Dedifferentiated amniotic fluid mesenchymal stem cell (primary cell): ENCODE measurements at regions not wholly inside any gene's neighbourhood (a gene's known extent, or its start where the extent isn't known, plus 50 kb on each side); places are given as distances from the start of the nearest gene placed in this dataset.

Experiments
- DNase-seq: peaks from one replicate; pipeline ENCODE4 v3.0.0-alpha.2; 2016; ENCODE audit errors: extremely low spot score

GRCh38 chr4:10335050-10335449 is 122.2 kb downstream of the ZNF518B start:
- no peak for DNase-seq

GRCh38 chr4:10334506-10335028 is 122.7 kb downstream of the ZNF518B start:
- DNase-seq: no peak

GRCh38 chr4:10333942-10334341 is 123.3 kb downstream of the ZNF518B start:
- DNase-seq: no peak

GRCh38 chr4:10326075-10326474 is 131.2 kb downstream of the ZNF518B start:
- DNase-seq: no peak

- DNase-seq: no peak
Measured at GRCh38 chr4:10321931-10322330, 135.3 kb downstream of the ZNF518B start.

- no peak for DNase-seq
Measured at GRCh38 chr4:10320130-10320529, 137.1 kb downstream of the ZNF518B start.

- no peak for DNase-seq
Measured at GRCh38 chr4:10317345-10317744, 139.9 kb downstream of the ZNF518B start.

- no peak for DNase-seq
Measured at GRCh38 chr4:10316851-10317250, 140.4 kb downstream of the ZNF518B start.

GRCh38 chr4:10315638-10316037 is 141.6 kb downstream of the ZNF518B start:
- DNase-seq: no peak

- DNase-seq: no peak
Measured at GRCh38 chr4:10312568-10312967, 144.7 kb downstream of the ZNF518B start.

- DNase-seq: no peak
Measured at GRCh38 chr4:10311939-10312338, 145.3 kb downstream of the ZNF518B start.

- no peak for DNase-seq
Measured at GRCh38 chr4:10305816-10306215, 151.4 kb downstream of the ZNF518B start.

- DNase-seq: no peak
Measured at GRCh38 chr4:10303291-10303690, 153.9 kb downstream of the ZNF518B start.

- no peak for DNase-seq
Measured at GRCh38 chr4:10302096-10302495, 155.1 kb downstream of the ZNF518B start.

GRCh38 chr4:10299601-10300000 is 157.6 kb downstream of the ZNF518B start:
- no peak for DNase-seq

GRCh38 chr4:10298681-10299080 is 158.5 kb downstream of the ZNF518B start:
- no peak for DNase-seq

- DNase-seq: no peak
Measured at GRCh38 chr4:10296730-10297129, 160.5 kb downstream of the ZNF518B start.

GRCh38 chr4:10295301-10295700 is 161.9 kb downstream of the ZNF518B start:
- DNase-seq: no peak

- DNase-seq: no peak
Measured at GRCh38 chr4:10289538-10289906, 167.7 kb downstream of the ZNF518B start.

GRCh38 chr4:10288830-10289537 is 168.2 kb downstream of the ZNF518B start:
- DNase-seq: no peak

- no peak for DNase-seq
Measured at GRCh38 chr4:10285028-10285427, 168.4 kb upstream of the WDR1 start.

- no peak for DNase-seq
Measured at GRCh38 chr4:10283761-10284160, 167.2 kb upstream of the WDR1 start.

GRCh38 chr4:10281996-10282395 is 165.4 kb upstream of the WDR1 start:
- DNase-seq: no peak

GRCh38 chr4:10279261-10279660 is 162.7 kb upstream of the WDR1 start:
- no peak for DNase-seq
